Epithelial cell of proximal tubule (primary cell): ENCODE measurements at regions not wholly inside any gene's neighbourhood (a gene's known extent, or its start where the extent isn't known, plus 50 kb on each side); places are given as distances from the start of the nearest gene placed in this dataset.

Experiments used
- DNase-seq: peaks from one replicate; pipeline ENCODE4 v3.0.0-alpha.2; 2011; ENCODE audit warnings: low read depth
- H3K4me3 ChIP-seq: 2 replicates; pipeline ENCODE4 v1.5.1; 2011; ENCODE audit warnings: low read depth, mild to moderate bottlenecking, low read length
- CTCF ChIP-seq: conservative IDR thresholded peaks from 2 replicates; pipeline ENCODE4 v1.5.1; 2012; ENCODE audit warnings: low read depth, mild to moderate bottlenecking, low read length

GRCh38 chr13:111399334-111399733, 78.9 kb downstream of the TEX29 start:
- no peak for TF ChIP-seq CTCF
- no peak for DNase-seq

GRCh38 chr13:111399776-111400538, 79.5 kb downstream of the TEX29 start:
- DNase-seq, result no peak
- no peak for TF ChIP-seq CTCF
- H3K4me3 ChIP-seq, result no peak overlapping the region

More at GRCh38 chr13:111399334-111399733, 78.9 kb downstream of the TEX29 start:
- no peak overlapping the region for H3K4me3 ChIP-seq

- TF ChIP-seq CTCF, result no peak
- DNase-seq, result no peak
- no peak overlapping the region for H3K4me3 ChIP-seq
These were observed 80.7 kb downstream of the TEX29 start for GRCh38 chr13:111401151-111401550.

- DNase-seq, result no peak
- H3K4me3 ChIP-seq, result no peak overlapping the region
- TF ChIP-seq CTCF, result no peak
These were observed 81.3 kb downstream of the TEX29 start for GRCh38 chr13:111401755-111402154.

- DNase-seq, result no peak
- no peak for TF ChIP-seq CTCF
- H3K4me3 ChIP-seq, result no peak overlapping the region
These were observed 82.0 kb downstream of the TEX29 start for GRCh38 chr13:111402441-111402840.

GRCh38 chr13:111403266-111403665, 82.8 kb downstream of the TEX29 start:
- TF ChIP-seq CTCF, result no peak
- DNase-seq, result no peak
- no peak overlapping the region for H3K4me3 ChIP-seq

- H3K4me3 ChIP-seq, result no peak overlapping the region
- no peak for TF ChIP-seq CTCF
- DNase-seq, result no peak
These were observed 84.3 kb downstream of the TEX29 start for GRCh38 chr13:111404746-111405145.
